NCI-H2196 (cell line): ENCODE measurements at regions not wholly inside any gene's neighbourhood (a gene's known extent, or its start where the extent isn't known, plus 50 kb on each side); places are given as distances from the start of the nearest gene placed in this dataset.
"Not testable (repeated sequence)": the region's sequence is repeated elsewhere in the genome, so short reads cannot be mapped to it uniquely, and the experiment has no call there.

Source experiments
- DNase-seq: peaks from one replicate; lab custom pipeline; 2025; ENCODE audit not compliant: unreplicated experiment; lab: John Stamatoyannopoulos, UW

- no peak for DNase-seq
Observed at GRCh38 chr16:26961459-26961858, 105.3 kb upstream of the C16orf82 start.

- no peak for DNase-seq
Observed at GRCh38 chr16:26963109-26963508, 103.6 kb upstream of the C16orf82 start.

- DNase-seq: no peak
Observed at GRCh38 chr16:26969589-26970231, 97.0 kb upstream of the C16orf82 start.

GRCh38 chr16:26970292-26970691, 96.4 kb upstream of the C16orf82 start:
- DNase-seq: no peak

- DNase-seq: no peak
Observed at GRCh38 chr16:26976873-26977272, 89.9 kb upstream of the C16orf82 start.

- no peak for DNase-seq
Observed at GRCh38 chr16:26981266-26981938, 85.3 kb upstream of the C16orf82 start.

GRCh38 chr16:26982422-26982821, 84.3 kb upstream of the C16orf82 start:
- no peak for DNase-seq

GRCh38 chr16:26983426-26983825, 83.3 kb upstream of the C16orf82 start:
- no peak for DNase-seq

GRCh38 chr16:26985100-26986065, 81.3 kb upstream of the C16orf82 start:
- DNase-seq: no peak

GRCh38 chr16:26987597-26988010, 79.1 kb upstream of the C16orf82 start:
- no peak for DNase-seq

- no peak for DNase-seq
Observed at GRCh38 chr16:26988186-26988585, 78.5 kb upstream of the C16orf82 start.

- not testable (repeated sequence) for DNase-seq
Observed at GRCh38 chr16:26990384-26991120, 76.2 kb upstream of the C16orf82 start.

GRCh38 chr16:26992666-26993349, 73.9 kb upstream of the C16orf82 start:
- no peak for DNase-seq

- no peak for DNase-seq
Observed at GRCh38 chr16:26993511-26993910, 73.2 kb upstream of the C16orf82 start.

- DNase-seq: no peak
Observed at GRCh38 chr16:26993963-26994362, 72.8 kb upstream of the C16orf82 start.

- DNase-seq: no peak
Observed at GRCh38 chr16:26995522-26995921, 71.2 kb upstream of the C16orf82 start.

- no peak for DNase-seq
Observed at GRCh38 chr16:27005386-27005785, 61.3 kb upstream of the C16orf82 start.
